ENCODE measurements at regions not wholly inside any gene's neighbourhood (a gene's known extent, or its start where the extent isn't known, plus 50 kb on each side); places are given as distances from the start of the nearest gene placed in this dataset.

GRCh38 chr2:57084697-57085281, 901.0 kb downstream of the CCDC85A start:
- TF ChIP-seq EZH2phosphoT487 (IDR thresholded peaks at IDR 0.05; ENCODE audit: insufficient read depth, low read depth) (no peak), EZH2 (IDR thresholded peaks at IDR 0.05; ENCODE audit: insufficient read depth, poor library complexity, severe bottlenecking) (no peak)

All from GM23248 (cell line).